Neural cell (in vitro differentiated cells): ENCODE measurements at regions not wholly inside any gene's neighbourhood (a gene's known extent, or its start where the extent isn't known, plus 50 kb on each side); places are given as distances from the start of the nearest gene placed in this dataset.

Source experiments
- H2AFZ ChIP-seq: fragments of 200-600, 300-800 bp; sonication (generic), shearing (Covaris generic); 2 replicates; pipeline ENCODE4 v1.6.0; 2014; ENCODE audit warnings: low read depth, mild to moderate bottlenecking, antibody characterized with exemption, low read length, moderate library complexity
- H3F3A ChIP-seq: fragments of 200-600 bp; shearing (Covaris generic); 2 replicates; pipeline ENCODE4 v1.6.1; 2016; ENCODE audit warnings: mild to moderate bottlenecking, moderate library complexity, mixed read lengths, antibody characterized with exemption, low read length; ENCODE audit not compliant: insufficient read depth, poor library complexity, severe bottlenecking
- H3K27ac ChIP-seq: fragments of 200-600, 300-800 bp; sonication (generic), shearing (Covaris generic); 2 replicates; pipeline ENCODE4 v1.5.1; 2014; ENCODE audit warnings: mild to moderate bottlenecking, low read length, moderate library complexity
- H3K27me3 ChIP-seq: fragments of 300-800, 200-600 bp; sonication (generic), shearing (Covaris generic); 2 replicates; pipeline ENCODE4 v1.6.0; 2014; ENCODE audit warnings: mild to moderate bottlenecking, low read depth, low read length, moderate library complexity; ENCODE audit not compliant: insufficient read depth
- H3K36me3 ChIP-seq: fragments of 300-800, 200-600 bp; sonication (generic), shearing (Covaris generic); 2 replicates; pipeline ENCODE4 v1.5.1; 2014; ENCODE audit warnings: mild to moderate bottlenecking, antibody characterized with exemption, low read length, moderate library complexity; ENCODE audit not compliant: insufficient read depth
- H3K4me2 ChIP-seq: fragments of 300-800, 200-600 bp; sonication (generic), shearing (Covaris generic); 2 replicates; pipeline ENCODE4 v1.6.0; 2014; ENCODE audit warnings: mild to moderate bottlenecking, low read length
- H3K4me3 ChIP-seq: fragments of 300-800, 200-600 bp; sonication (generic), shearing (Covaris generic); 2 replicates; pipeline ENCODE4 v1.5.1; 2014; ENCODE audit warnings: mild to moderate bottlenecking, low read length, moderate library complexity
- H3K79me2 ChIP-seq: fragments of 200-600 bp; shearing (Covaris generic); replicated peaks from 2 replicates; pipeline ENCODE4 v1.6.0; 2014; ENCODE audit warnings: mild to moderate bottlenecking, low read length, moderate library complexity; ENCODE audit not compliant: insufficient read depth
- H3K9ac ChIP-seq: fragments of 300-800, 200-600 bp; sonication (generic), shearing (Covaris generic); 2 replicates; pipeline ENCODE4 v1.6.1; 2016; ENCODE audit warnings: mild to moderate bottlenecking, low read length, mixed read lengths
- H3K9me2 ChIP-seq: fragments of 200-600 bp; shearing (Covaris generic); 2 replicates; pipeline ENCODE4 v1.6.1; 2016; ENCODE audit warnings: mild to moderate bottlenecking, low read length, mixed read lengths; ENCODE audit not compliant: insufficient read depth
- H3K9me3 ChIP-seq: fragments of 200-600, 300-800 bp; sonication (generic), shearing (Covaris generic); 2 replicates; pipeline ENCODE4 v1.6.1; 2016; ENCODE audit warnings: mild to moderate bottlenecking, mixed run types, low read length, moderate library complexity, mixed read lengths
- H4K20me1 ChIP-seq: fragments of 200-600 bp; shearing (Covaris generic); 2 replicates; pipeline ENCODE4 v1.6.1; 2016; ENCODE audit warnings: mild to moderate bottlenecking, mixed run types; ENCODE audit not compliant: insufficient read depth
- EP300 ChIP-seq: fragments of 450-650 bp; conservative IDR thresholded peaks from 2 replicates; pipeline ENCODE4 v1.6.1; 2014; ENCODE audit warnings: antibody characterized with exemption, mild to moderate bottlenecking, moderate library complexity; ENCODE audit not compliant: poor library complexity, severe bottlenecking
- EZH2 ChIP-seq: fragments of 200-600, 300-800 bp; shearing (Covaris generic), sonication (generic); IDR thresholded peaks from 2 replicates; pipeline ENCODE4 v1.6.1; 2014; ENCODE audit warnings: antibody characterized with exemption, low read length, borderline replicate concordance, mild to moderate bottlenecking; ENCODE audit not compliant: insufficient read depth, poor library complexity, severe bottlenecking
- MXI1 ChIP-seq: fragments of 450-650 bp; conservative IDR thresholded peaks from 2 replicates; pipeline ENCODE4 v1.6.1; 2014; ENCODE audit warnings: antibody characterized with exemption, mild to moderate bottlenecking; ENCODE audit not compliant: poor library complexity, severe bottlenecking
- POLR2AphosphoS5 ChIP-seq: IDR thresholded peaks from 2 replicates; pipeline ENCODE4 v1.6.1; 2012
- RAD21 ChIP-seq: fragments of 450-650 bp; conservative IDR thresholded peaks from 2 replicates; pipeline ENCODE4 v1.6.1; 2014; ENCODE audit warnings: antibody characterized with exemption, mild to moderate bottlenecking, moderate library complexity
- SMC3 ChIP-seq: fragments of 450-650 bp; conservative IDR thresholded peaks from 2 replicates; pipeline ENCODE4 v1.6.1; 2014; ENCODE audit warnings: antibody characterized with exemption, mild to moderate bottlenecking, moderate library complexity; ENCODE audit not compliant: poor library complexity
- TAF1 ChIP-seq: IDR thresholded peaks from 2 replicates; pipeline ENCODE4 v1.6.1; 2012; ENCODE audit warnings: low read depth
- TF ChIP-seq, protein P1 (sequence below): fragments of 450-650 bp; IDR thresholded peaks from 2 replicates; pipeline ENCODE4 v1.5.1; 2014; ENCODE audit warnings: antibody characterized with exemption, mild to moderate bottlenecking, moderate library complexity; ENCODE audit not compliant: poor library complexity, severe bottlenecking
- TF ChIP-seq, protein P2 (sequence below): IDR thresholded peaks from 2 replicates; pipeline ENCODE4 v1.6.1; 2012; ENCODE audit warnings: borderline replicate concordance

DNA sequence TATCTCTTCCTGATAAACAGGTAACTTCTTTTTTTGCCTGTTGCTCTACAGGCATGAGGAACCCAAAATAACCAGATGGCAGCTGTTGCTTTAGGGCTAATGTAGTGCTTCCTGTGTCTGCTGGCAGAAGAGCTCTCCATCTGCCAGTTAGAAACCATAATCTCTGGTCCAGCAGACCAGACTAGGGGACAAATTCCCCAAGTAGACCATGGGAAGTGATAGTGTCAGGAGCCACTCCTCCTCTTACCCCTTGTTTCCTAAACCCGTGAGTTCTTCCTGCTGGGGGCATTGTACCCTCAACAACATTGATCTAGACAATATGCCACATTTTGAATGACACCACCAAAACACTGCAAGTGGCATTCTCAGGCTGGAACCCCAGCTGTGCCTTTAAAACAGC is 135.9 kb downstream of the DLEU7 start:
- no peak overlapping the region for H2AFZ ChIP-seq
- TF ChIP-seq SMC3, result no peak
- TF ChIP-seq EP300, result no peak
- TF ChIP-seq TAF1, result no peak
- no peak for TF ChIP-seq MXI1
- no peak for TF ChIP-seq RAD21
- TF ChIP-seq, protein P1, sequence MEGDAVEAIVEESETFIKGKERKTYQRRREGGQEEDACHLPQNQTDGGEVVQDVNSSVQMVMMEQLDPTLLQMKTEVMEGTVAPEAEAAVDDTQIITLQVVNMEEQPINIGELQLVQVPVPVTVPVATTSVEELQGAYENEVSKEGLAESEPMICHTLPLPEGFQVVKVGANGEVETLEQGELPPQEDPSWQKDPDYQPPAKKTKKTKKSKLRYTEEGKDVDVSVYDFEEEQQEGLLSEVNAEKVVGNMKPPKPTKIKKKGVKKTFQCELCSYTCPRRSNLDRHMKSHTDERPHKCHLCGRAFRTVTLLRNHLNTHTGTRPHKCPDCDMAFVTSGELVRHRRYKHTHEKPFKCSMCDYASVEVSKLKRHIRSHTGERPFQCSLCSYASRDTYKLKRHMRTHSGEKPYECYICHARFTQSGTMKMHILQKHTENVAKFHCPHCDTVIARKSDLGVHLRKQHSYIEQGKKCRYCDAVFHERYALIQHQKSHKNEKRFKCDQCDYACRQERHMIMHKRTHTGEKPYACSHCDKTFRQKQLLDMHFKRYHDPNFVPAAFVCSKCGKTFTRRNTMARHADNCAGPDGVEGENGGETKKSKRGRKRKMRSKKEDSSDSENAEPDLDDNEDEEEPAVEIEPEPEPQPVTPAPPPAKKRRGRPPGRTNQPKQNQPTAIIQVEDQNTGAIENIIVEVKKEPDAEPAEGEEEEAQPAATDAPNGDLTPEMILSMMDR, result no peak
- TF ChIP-seq POLR2AphosphoS5, result no peak
- TF ChIP-seq, protein P2, sequence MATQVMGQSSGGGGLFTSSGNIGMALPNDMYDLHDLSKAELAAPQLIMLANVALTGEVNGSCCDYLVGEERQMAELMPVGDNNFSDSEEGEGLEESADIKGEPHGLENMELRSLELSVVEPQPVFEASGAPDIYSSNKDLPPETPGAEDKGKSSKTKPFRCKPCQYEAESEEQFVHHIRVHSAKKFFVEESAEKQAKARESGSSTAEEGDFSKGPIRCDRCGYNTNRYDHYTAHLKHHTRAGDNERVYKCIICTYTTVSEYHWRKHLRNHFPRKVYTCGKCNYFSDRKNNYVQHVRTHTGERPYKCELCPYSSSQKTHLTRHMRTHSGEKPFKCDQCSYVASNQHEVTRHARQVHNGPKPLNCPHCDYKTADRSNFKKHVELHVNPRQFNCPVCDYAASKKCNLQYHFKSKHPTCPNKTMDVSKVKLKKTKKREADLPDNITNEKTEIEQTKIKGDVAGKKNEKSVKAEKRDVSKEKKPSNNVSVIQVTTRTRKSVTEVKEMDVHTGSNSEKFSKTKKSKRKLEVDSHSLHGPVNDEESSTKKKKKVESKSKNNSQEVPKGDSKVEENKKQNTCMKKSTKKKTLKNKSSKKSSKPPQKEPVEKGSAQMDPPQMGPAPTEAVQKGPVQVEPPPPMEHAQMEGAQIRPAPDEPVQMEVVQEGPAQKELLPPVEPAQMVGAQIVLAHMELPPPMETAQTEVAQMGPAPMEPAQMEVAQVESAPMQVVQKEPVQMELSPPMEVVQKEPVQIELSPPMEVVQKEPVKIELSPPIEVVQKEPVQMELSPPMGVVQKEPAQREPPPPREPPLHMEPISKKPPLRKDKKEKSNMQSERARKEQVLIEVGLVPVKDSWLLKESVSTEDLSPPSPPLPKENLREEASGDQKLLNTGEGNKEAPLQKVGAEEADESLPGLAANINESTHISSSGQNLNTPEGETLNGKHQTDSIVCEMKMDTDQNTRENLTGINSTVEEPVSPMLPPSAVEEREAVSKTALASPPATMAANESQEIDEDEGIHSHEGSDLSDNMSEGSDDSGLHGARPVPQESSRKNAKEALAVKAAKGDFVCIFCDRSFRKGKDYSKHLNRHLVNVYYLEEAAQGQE, result no peak
- TF ChIP-seq EZH2, result no peak
- H3K79me2 ChIP-seq, result no peaks in the 10 kb centered on the region
- H3K4me3 ChIP-seq, result no peak overlapping the region
- no peaks in the 10 kb centered on the region for H3K36me3 ChIP-seq
- no peak overlapping the region for H3K9ac ChIP-seq
- no peaks in the 10 kb centered on the region for H3K9me3 ChIP-seq
- no peak overlapping the region for H3K27ac ChIP-seq
- no peaks in the 10 kb centered on the region for H3F3A ChIP-seq
- H4K20me1 ChIP-seq, result no peaks in the 10 kb centered on the region
- H3K9me2 ChIP-seq, result no peaks in the 10 kb centered on the region
- H3K27me3 ChIP-seq, result no peaks in the 10 kb centered on the region
- H3K4me2 ChIP-seq, result no peak overlapping the region

DNA sequence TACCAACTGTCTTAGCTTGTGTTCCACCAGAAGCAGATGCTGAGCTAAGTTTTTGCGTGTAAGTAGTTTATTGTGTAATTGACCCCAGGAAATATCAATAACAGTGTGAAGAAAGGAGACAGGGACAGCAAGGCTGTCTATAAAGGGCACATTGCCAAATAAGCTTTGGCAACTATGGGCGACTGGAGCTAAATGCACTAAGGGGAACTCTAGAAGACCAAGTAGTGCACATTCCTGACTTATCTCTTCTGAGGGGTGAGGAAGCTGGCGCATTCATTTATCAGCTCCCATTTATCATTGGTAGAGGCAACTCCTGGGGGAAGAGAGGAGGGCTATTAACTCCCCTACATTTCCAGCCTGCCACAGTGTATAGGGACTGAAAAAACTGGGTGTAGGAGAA is 135.0 kb downstream of the DLEU7 start:
- Histone ChIP-seq H3K9ac (no peak overlapping the region), H3K4me2 (no peak overlapping the region), H3K4me3 (no peak overlapping the region), H3K27ac (no peak overlapping the region), H3F3A (no peaks in the 10 kb centered on the region), H3K79me2 (no peaks in the 10 kb centered on the region), H3K9me3 (no peaks in the 10 kb centered on the region), H2AFZ (no peak overlapping the region), H3K36me3 (no peaks in the 10 kb centered on the region), H3K9me2 (no peaks in the 10 kb centered on the region), H3K27me3 (no peaks in the 10 kb centered on the region), H4K20me1 (no peaks in the 10 kb centered on the region)
- TF ChIP-seq TAF1 (no peak), POLR2AphosphoS5 (no peak), SMC3 (no peak)
- TF ChIP-seq, protein P2, result no peak
